ENCODE measurements at regions not wholly inside any gene's neighbourhood (a gene's known extent, or its start where the extent isn't known, plus 50 kb on each side); places are given as distances from the start of the nearest gene placed in this dataset.
A peak's percentile ranks its signal among the peaks of the same experiment; 100 is the strongest.
"Not testable (repeated sequence)": the region's sequence is repeated elsewhere in the genome, so short reads cannot be mapped to it uniquely, and the experiment has no call there.

DNA sequence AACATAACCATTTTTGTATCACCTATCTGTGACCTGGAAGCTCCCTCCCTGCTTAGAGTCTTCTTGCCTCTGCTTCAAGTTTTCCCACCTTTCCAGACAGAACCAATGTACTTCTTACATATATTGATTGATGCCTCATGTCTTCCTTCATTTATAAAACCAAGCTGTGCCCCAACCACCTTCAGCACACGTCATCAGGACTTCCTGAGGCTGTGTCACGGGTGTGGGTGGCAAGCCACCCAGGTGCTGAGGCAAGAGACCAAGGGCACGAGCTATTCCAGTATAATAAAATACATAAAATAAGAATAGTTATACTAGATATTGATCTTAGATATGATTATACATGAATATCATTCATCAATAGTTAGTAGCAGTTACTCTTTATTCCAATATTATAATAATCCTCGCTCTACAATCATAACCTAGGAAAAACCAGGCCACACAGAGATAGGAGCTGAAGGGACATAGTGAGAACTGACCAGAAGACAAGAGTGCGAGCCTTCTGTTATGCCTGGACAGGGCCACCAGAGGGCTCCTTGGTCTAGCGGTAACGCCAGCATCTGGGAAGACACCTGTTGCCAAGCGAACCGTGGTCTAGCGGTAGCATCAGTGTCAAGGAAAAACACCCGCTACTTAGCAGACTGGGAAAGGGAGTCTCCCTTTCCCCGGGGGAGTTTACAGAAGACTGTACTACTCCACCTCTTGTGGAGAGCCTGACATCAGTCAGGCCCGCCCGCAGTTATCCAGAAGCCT lies 180.2 kb upstream of the ERCC4 start:
- H3K27ac ChIP-seq (replicated peaks); intact Hi-C loops (cut with micrococcal nuclease): not testable (repeated sequence)
- TF ChIP-seq, protein P1, sequence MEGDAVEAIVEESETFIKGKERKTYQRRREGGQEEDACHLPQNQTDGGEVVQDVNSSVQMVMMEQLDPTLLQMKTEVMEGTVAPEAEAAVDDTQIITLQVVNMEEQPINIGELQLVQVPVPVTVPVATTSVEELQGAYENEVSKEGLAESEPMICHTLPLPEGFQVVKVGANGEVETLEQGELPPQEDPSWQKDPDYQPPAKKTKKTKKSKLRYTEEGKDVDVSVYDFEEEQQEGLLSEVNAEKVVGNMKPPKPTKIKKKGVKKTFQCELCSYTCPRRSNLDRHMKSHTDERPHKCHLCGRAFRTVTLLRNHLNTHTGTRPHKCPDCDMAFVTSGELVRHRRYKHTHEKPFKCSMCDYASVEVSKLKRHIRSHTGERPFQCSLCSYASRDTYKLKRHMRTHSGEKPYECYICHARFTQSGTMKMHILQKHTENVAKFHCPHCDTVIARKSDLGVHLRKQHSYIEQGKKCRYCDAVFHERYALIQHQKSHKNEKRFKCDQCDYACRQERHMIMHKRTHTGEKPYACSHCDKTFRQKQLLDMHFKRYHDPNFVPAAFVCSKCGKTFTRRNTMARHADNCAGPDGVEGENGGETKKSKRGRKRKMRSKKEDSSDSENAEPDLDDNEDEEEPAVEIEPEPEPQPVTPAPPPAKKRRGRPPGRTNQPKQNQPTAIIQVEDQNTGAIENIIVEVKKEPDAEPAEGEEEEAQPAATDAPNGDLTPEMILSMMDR (IDR thresholded peaks at IDR 0.05; ENCODE audit: borderline replicate concordance): peak; percentile 30

DNA sequence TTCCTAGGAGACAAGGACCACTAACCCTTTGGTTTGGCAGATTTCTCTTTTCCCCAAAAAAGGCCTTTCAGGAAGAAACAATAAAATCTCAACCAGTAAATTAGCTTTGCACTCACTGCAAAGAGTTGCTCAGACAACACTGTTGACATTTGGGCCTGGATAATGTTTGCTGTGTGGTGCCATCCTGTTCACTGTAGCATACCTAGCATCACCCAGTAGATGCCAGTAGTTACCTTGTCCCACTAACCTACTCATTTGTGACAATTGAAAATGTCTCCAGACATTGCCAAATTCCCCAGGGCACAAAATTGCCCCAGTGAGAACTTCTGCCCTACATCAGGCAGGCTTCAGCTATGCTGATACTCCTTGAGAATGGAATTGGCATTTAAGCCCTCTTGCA lies 177.0 kb upstream of the ERCC4 start:
- intact Hi-C loops (cut with micrococcal nuclease): no loop called here

More for the DNA sequence above, 180.2 kb upstream of the ERCC4 start:
- H3K9me3 ChIP-seq (replicated peaks); H3K36me3 ChIP-seq; H3K4me1 ChIP-seq; DNase-seq; H3K4me3 ChIP-seq; H3K27me3 ChIP-seq (ENCODE audit: low read depth): not testable (repeated sequence)

DNA sequence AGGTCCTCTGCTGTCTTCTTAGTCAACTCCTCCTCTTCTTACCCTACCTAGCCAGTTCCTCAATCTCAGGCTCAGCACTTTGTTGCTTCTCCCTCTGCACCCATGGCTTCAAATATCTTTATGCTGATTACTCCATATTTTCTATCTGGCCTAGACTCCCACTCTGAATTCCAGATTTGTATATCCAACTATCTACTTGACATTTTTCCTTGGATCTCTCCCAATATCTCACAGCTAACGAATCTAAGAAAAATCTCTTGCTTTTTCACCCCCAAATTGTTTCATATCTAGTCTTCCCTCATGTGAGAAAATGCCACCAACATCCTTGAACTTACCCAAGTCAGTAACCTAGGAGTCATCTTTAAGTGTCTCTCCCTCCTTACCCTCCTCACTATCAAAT lies 176.4 kb upstream of the ERCC4 start:
- intact Hi-C loops (cut with micrococcal nuclease): no loop called here
- no peak overlapping the region for H3K27ac ChIP-seq (replicated peaks)
- TF ChIP-seq, protein P1 (IDR thresholded peaks at IDR 0.05; ENCODE audit: borderline replicate concordance): no peak

More for the DNA sequence above, 177.0 kb upstream of the ERCC4 start:
- no peak for DNase-seq
- no peaks in the 10 kb centered on the region for H3K4me1 ChIP-seq
- no peak overlapping the region for H3K4me3 ChIP-seq
- H3K27ac ChIP-seq (replicated peaks): no peak overlapping the region
- TF ChIP-seq, protein P1 (IDR thresholded peaks at IDR 0.05; ENCODE audit: borderline replicate concordance): no peak
- peaks cover 4% of the 10 kb centered on the region for H3K27me3 ChIP-seq (ENCODE audit: low read depth)
- H3K36me3 ChIP-seq: no peaks in the 10 kb centered on the region
- peaks cover 7% of the 10 kb centered on the region for H3K9me3 ChIP-seq (replicated peaks)

DNA sequence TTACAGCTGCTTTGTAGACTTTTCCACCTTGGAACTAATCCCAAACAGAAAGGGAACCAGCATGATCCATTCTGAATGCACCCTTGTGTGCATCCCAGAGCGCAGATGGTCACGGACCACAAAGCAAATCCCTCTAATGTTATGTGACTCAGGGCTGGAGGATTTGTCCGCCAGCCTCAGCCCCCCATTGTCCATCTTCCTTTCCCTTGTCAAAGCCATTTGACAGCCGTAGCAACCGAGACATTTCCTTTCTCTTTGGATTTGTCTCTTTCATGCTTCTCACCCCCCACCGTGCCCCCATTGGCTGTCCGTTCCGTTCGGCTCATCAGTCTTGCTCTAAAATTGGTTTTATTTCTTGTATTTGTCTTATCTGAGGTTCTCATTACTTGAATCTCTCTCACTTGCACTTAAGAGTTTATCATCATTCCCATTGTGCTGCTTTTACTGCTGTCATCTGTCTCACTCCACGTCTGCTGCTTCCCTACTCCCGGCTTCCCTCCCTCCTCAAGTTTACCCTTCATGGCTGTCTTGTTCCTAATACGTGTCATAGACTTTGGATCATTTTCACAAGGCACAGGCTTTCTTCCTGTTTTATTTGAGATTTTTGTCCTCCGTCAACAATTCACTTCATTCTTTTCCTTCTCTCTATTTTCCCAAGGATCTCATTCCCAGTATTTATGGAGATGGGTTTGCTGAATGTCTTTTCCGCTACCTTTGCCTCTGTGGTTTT lies 163.4 kb upstream of the ERCC4 start:
- H3K9me3 ChIP-seq (replicated peaks): no peaks in the 10 kb centered on the region
- no peak for DNase-seq
- intact Hi-C loops (cut with micrococcal nuclease): no loop called here
- peaks cover 29% of the 10 kb centered on the region for H3K27me3 ChIP-seq (ENCODE audit: low read depth)
- TF ChIP-seq, protein P1 (IDR thresholded peaks at IDR 0.05; ENCODE audit: borderline replicate concordance): no peak
- H3K27ac ChIP-seq (replicated peaks): no peak overlapping the region
- no peaks in the 10 kb centered on the region for H3K36me3 ChIP-seq
- H3K4me3 ChIP-seq: no peak overlapping the region
- H3K4me1 ChIP-seq: no peaks in the 10 kb centered on the region

More for the DNA sequence above, 176.4 kb upstream of the ERCC4 start:
- H3K9me3 ChIP-seq (replicated peaks): peaks cover 7% of the 10 kb centered on the region
- no peak for DNase-seq
- no peaks in the 10 kb centered on the region for H3K4me1 ChIP-seq
- H3K4me3 ChIP-seq: no peak overlapping the region
- peaks cover 4% of the 10 kb centered on the region for H3K27me3 ChIP-seq (ENCODE audit: low read depth)
- H3K36me3 ChIP-seq: no peaks in the 10 kb centered on the region

DNA sequence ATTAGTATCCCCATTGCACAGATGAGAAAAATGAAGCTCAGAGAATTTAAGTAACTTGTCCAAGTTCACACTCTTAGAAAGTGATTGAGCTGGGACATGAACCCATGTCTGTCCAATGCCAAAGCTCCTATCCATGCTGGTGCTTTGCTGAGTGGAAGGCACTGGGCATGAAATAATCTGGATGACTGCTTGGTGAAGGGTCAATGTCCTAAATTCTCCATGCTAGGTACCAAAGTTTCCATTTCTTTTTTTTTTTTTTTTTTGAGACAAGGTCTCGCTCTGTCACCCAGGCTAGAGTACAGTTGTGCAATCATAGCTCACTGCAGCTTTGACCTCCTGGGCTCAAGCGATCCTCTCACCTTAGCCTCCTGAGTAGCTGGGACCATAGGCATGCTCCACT lies 153.6 kb upstream of the ERCC4 start:
- H3K4me1 ChIP-seq: no peaks in the 10 kb centered on the region
- TF ChIP-seq, protein P1 (IDR thresholded peaks at IDR 0.05; ENCODE audit: borderline replicate concordance): no peak

More for the DNA sequence above, 153.6 kb upstream of the ERCC4 start:
- H3K9me3 ChIP-seq (replicated peaks): no peaks in the 10 kb centered on the region
- DNase-seq: no peak
- peaks cover 27% of the 10 kb centered on the region for H3K27me3 ChIP-seq (ENCODE audit: low read depth)
- no peak overlapping the region for H3K27ac ChIP-seq (replicated peaks)
- no peaks in the 10 kb centered on the region for H3K36me3 ChIP-seq
- H3K4me3 ChIP-seq: no peak overlapping the region
- intact Hi-C loops (cut with micrococcal nuclease): no loop called here
